ENCODE measurements at regions not wholly inside any gene's neighbourhood (a gene's known extent, or its start where the extent isn't known, plus 50 kb on each side); places are given as distances from the start of the nearest gene placed in this dataset.

DNA sequence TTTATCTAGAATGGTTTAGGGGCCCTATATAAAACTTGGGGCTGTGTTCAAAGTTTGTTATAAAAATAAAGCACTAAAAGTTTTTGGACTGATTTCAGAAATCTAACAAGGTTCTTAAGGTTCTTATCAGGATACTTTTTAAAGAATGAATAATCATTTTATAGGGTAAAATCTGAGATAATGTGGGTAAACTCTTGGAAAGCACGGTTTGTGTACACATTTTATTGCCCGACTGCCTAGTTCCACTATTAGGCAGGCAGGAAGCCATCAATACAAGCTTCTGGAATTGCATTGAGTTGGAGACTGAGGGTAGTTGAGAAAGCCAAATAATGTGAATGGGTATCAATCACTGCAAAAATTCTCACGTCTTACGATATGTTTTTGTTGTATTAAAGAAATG, 331.0 kb upstream of the PITX2 start:
- TF ChIP-seq, protein P1, sequence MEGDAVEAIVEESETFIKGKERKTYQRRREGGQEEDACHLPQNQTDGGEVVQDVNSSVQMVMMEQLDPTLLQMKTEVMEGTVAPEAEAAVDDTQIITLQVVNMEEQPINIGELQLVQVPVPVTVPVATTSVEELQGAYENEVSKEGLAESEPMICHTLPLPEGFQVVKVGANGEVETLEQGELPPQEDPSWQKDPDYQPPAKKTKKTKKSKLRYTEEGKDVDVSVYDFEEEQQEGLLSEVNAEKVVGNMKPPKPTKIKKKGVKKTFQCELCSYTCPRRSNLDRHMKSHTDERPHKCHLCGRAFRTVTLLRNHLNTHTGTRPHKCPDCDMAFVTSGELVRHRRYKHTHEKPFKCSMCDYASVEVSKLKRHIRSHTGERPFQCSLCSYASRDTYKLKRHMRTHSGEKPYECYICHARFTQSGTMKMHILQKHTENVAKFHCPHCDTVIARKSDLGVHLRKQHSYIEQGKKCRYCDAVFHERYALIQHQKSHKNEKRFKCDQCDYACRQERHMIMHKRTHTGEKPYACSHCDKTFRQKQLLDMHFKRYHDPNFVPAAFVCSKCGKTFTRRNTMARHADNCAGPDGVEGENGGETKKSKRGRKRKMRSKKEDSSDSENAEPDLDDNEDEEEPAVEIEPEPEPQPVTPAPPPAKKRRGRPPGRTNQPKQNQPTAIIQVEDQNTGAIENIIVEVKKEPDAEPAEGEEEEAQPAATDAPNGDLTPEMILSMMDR (IDR thresholded peaks at IDR 0.05), result no peak
- no peak for ATAC-seq (ENCODE audit: low read depth)
- DNase-seq, result no peak
- no peak overlapping the region for H3K4me3 Mint-ChIP-seq
- intact Hi-C loops (cut with micrococcal nuclease), result no loop called here
- WGBS (ENCODE audit: insufficient coverage), result 65% methylated on average over 2 of the region's 4 CpGs
- H3K9me3 Mint-ChIP-seq (ENCODE audit: insufficient read depth), result no peaks in the 10 kb centered on the region
- Histone ChIP-seq H3K4me2 (replicated peaks; ENCODE audit: low read depth, low read length, poor library complexity, severe bottlenecking) (no peak overlapping the region), H3K9me3 (ENCODE audit: control extremely low read depth in 1 of 3, control insufficient read depth in 2 of 3, insufficient read depth in 1 of 3, low read length in 2 of 3) (no peaks in the 10 kb centered on the region), H3K36me3 (replicated peaks in 1 of 2; ENCODE audit: control extremely low read depth in 1 of 2, control insufficient read depth in 1 of 2, extremely low read depth in 1 of 2, insufficient read depth in 2 of 2, low read length in 1 of 2) (no peaks in the 10 kb centered on the region), H3K27ac (ENCODE audit: low read length in 2 of 2) (no peak overlapping the region), H3K79me2 (ENCODE audit: control insufficient read depth, insufficient read depth, low read length) (no peaks in the 10 kb centered on the region), H3K27me3 (replicated peaks in 1 of 4; ENCODE audit: control extremely low read depth in 1 of 4, control insufficient read depth in 3 of 4, insufficient read depth in 4 of 4, low read length in 3 of 4) (no peaks in the 10 kb centered on the region), H2AFZ (ENCODE audit: insufficient read depth, low read depth, low read length, poor library complexity, severe bottlenecking) (no peak overlapping the region), H3K9ac (ENCODE audit: low read length) (no peak overlapping the region), H3K4me3 (ENCODE audit: control extremely low read depth in 1 of 5, extremely low read depth in 1 of 5, insufficient read depth in 1 of 5, low read depth in 2 of 5, low read length in 4 of 5) (no peak overlapping the region), H4K20me1 (ENCODE audit: control insufficient read depth, insufficient read depth, low read length, poor library complexity, severe bottlenecking) (no peaks in the 10 kb centered on the region), H3K4me1 (ENCODE audit: control insufficient read depth in 2 of 2, insufficient read depth in 2 of 2, low read length in 2 of 2) (no peaks in the 10 kb centered on the region)
- ChIA-PET CTCF (no interaction called here), POLR2A (no interaction called here)
- no peak overlapping the region for H3K27ac Mint-ChIP-seq
- no peaks in the 10 kb centered on the region for H3K27me3 Mint-ChIP-seq
- no peaks in the 10 kb centered on the region for H3K4me1 Mint-ChIP-seq

DNA sequence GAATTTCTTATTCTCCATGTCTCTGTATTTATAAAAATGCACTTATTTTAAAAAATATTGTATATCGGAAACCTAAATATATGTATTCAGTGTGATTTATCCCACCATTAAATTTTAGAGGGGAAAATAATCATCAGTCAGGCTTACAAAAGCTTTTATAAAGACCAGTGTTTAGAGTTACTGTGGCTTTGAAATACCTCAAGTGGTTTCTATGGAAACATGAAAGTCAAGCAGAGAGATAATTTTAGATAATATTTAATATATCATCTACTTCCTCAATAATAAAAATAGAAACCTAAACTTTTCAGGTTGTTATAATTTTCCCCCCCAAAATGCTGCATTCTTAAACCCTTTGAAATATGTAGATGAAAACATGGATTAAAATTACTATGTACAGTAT, 332.9 kb upstream of the PITX2 start:
- ATAC-seq (ENCODE audit: low read depth) (no peak), DNase-seq (no peak)
- ChIA-PET CTCF (no interaction called here), POLR2A (no interaction called here)
- Histone ChIP-seq H4K20me1 (ENCODE audit: control insufficient read depth, insufficient read depth, low read length, poor library complexity, severe bottlenecking) (no peaks in the 10 kb centered on the region), H3K4me1 (ENCODE audit: control insufficient read depth in 2 of 2, insufficient read depth in 2 of 2, low read length in 2 of 2) (no peaks in the 10 kb centered on the region), H3K79me2 (ENCODE audit: control insufficient read depth, insufficient read depth, low read length) (no peaks in the 10 kb centered on the region), H3K4me2 (replicated peaks; ENCODE audit: low read depth, low read length, poor library complexity, severe bottlenecking) (no peak overlapping the region), H3K9ac (ENCODE audit: low read length) (no peak overlapping the region), H3K27me3 (replicated peaks in 1 of 4; ENCODE audit: control extremely low read depth in 1 of 4, control insufficient read depth in 3 of 4, insufficient read depth in 4 of 4, low read length in 3 of 4) (no peaks in the 10 kb centered on the region), H2AFZ (ENCODE audit: insufficient read depth, low read depth, low read length, poor library complexity, severe bottlenecking) (no peak overlapping the region), H3K27ac (ENCODE audit: low read length in 2 of 2) (no peak overlapping the region), H3K9me3 (ENCODE audit: control extremely low read depth in 1 of 3, control insufficient read depth in 2 of 3, insufficient read depth in 1 of 3, low read length in 2 of 3) (no peaks in the 10 kb centered on the region), H3K36me3 (replicated peaks in 1 of 2; ENCODE audit: control extremely low read depth in 1 of 2, control insufficient read depth in 1 of 2, extremely low read depth in 1 of 2, insufficient read depth in 2 of 2, low read length in 1 of 2) (no peaks in the 10 kb centered on the region), H3K4me3 (ENCODE audit: control extremely low read depth in 1 of 5, extremely low read depth in 1 of 5, insufficient read depth in 1 of 5, low read depth in 2 of 5, low read length in 4 of 5) (no peak overlapping the region)
- H3K27me3 Mint-ChIP-seq, result no peaks in the 10 kb centered on the region
- H3K27ac Mint-ChIP-seq, result no peak overlapping the region
- no peaks in the 10 kb centered on the region for H3K9me3 Mint-ChIP-seq (ENCODE audit: insufficient read depth)
- intact Hi-C loops (cut with micrococcal nuclease), result no loop called here
- no peak for TF ChIP-seq EZH2 (IDR thresholded peaks at IDR 0.05; ENCODE audit: borderline replicate concordance, insufficient read depth, low read depth, low read length, poor library complexity, severe bottlenecking)
- TF ChIP-seq, protein P1 (IDR thresholded peaks at IDR 0.05), result no peak
- H3K4me3 Mint-ChIP-seq, result no peak overlapping the region
- WGBS (ENCODE audit: insufficient coverage), result no CpG with 5 or more reads among the region's 1 CpG
- H3K4me1 Mint-ChIP-seq, result no peaks in the 10 kb centered on the region

Measured in B cell (primary cell).